ENCODE measurements at regions not wholly inside any gene's neighbourhood (a gene's known extent, or its start where the extent isn't known, plus 50 kb on each side); places are given as distances from the start of the nearest gene placed in this dataset.

- DNase-seq, result no peak
- Histone ChIP-seq H3K36me3 (no peaks in the 10 kb centered on the region), H3K27me3 (peaks cover 0 to 21% of the 10 kb centered on the region in 2 donors), H3K9me3 (no peaks in the 10 kb centered on the region), H3K4me3 (no peak overlapping the region), H3K27ac (no peak overlapping the region), H3K4me1 (no peaks in the 10 kb centered on the region)
- TF ChIP-seq CTCF (IDR thresholded peaks at IDR 0.05), result no peak
- intact Hi-C loops (cut with DNase I; ENCODE audit: low total_unique reads), result no loop called here
Measured at GRCh38 chr22:35204807-35205775, 52.2 kb upstream of the HMGXB4 start.

GRCh38 chr22:35205961-35206360, 51.3 kb upstream of the HMGXB4 start:
- no peak overlapping the region for H3K4me3 ChIP-seq
- DNase-seq, result no peak
- peaks cover 0 to 27% of the 10 kb centered on the region in 2 donors for H3K27me3 ChIP-seq
- H3K9me3 ChIP-seq, result no peaks in the 10 kb centered on the region
- no peaks in the 10 kb centered on the region for H3K4me1 ChIP-seq
- no peaks in the 10 kb centered on the region for H3K36me3 ChIP-seq
- no peak overlapping the region for H3K27ac ChIP-seq
- intact Hi-C loops (cut with DNase I; ENCODE audit: low total_unique reads), result no loop called here
- no peak for TF ChIP-seq CTCF (IDR thresholded peaks at IDR 0.05)

GRCh38 chr22:35206889-35207288, 50.4 kb upstream of the HMGXB4 start:
- no peak for TF ChIP-seq CTCF (IDR thresholded peaks at IDR 0.05)
- Histone ChIP-seq H3K9me3 (no peaks in the 10 kb centered on the region), H3K36me3 (no peaks in the 10 kb centered on the region), H3K27ac (no peak overlapping the region), H3K27me3 (peaks cover 0 to 34% of the 10 kb centered on the region in 2 donors), H3K4me1 (no peaks in the 10 kb centered on the region), H3K4me3 (no peak overlapping the region)
- intact Hi-C loops (cut with DNase I; ENCODE audit: low total_unique reads), result no loop called here
- no peak for DNase-seq

All from tibial artery (tissue), 4 donors.